Smooth muscle cell (in vitro differentiated cells): ENCODE measurements at regions not wholly inside any gene's neighbourhood (a gene's known extent, or its start where the extent isn't known, plus 50 kb on each side); places are given as distances from the start of the nearest gene placed in this dataset.
A peak's percentile ranks its signal among the peaks of the same experiment; 100 is the strongest.

Experiments
- DNase-seq: peaks from one replicate; lab custom pipeline; 2025; ENCODE audit not compliant: unreplicated experiment; lab: John Stamatoyannopoulos, UW
- H2AFZ ChIP-seq: fragments of 200-600 bp; sonication (generic); 2 replicates; pipeline ENCODE4 v1.6.0; 2016; ENCODE audit warnings: antibody characterized with exemption, low read depth, mild to moderate bottlenecking
- H3F3A ChIP-seq: fragments of 200-600 bp; sonication (generic); 2 replicates; pipeline ENCODE4 v1.6.0; 2017; ENCODE audit warnings: antibody characterized with exemption, low read depth
- H3K27ac ChIP-seq: fragments of 200-600 bp; sonication (generic); 2 replicates; pipeline ENCODE4 v1.5.1; 2016; ENCODE audit warnings: low read depth, mild to moderate bottlenecking
- H3K27me3 ChIP-seq: fragments of 200-600 bp; sonication (generic); 2 replicates; pipeline ENCODE4 v1.6.1; 2016; ENCODE audit warnings: low read depth, mild to moderate bottlenecking
- H3K36me3 ChIP-seq: fragments of 200-600 bp; sonication (generic); 2 replicates; pipeline ENCODE4 v1.5.1; 2016; ENCODE audit warnings: low read depth
- H3K4me1 ChIP-seq: fragments of 200-600 bp; sonication (generic); 2 replicates; pipeline ENCODE4 v1.5.1; 2016; ENCODE audit warnings: low read depth
- H3K4me2 ChIP-seq: fragments of 200-600 bp; sonication (generic); 2 replicates; pipeline ENCODE4 v1.6.0; 2016; ENCODE audit warnings: mild to moderate bottlenecking
- H3K4me3 ChIP-seq: fragments of 200-600 bp; sonication (generic); 2 replicates; pipeline ENCODE4 v1.5.1; 2016; ENCODE audit warnings: mild to moderate bottlenecking
- H3K79me2 ChIP-seq: fragments of 200-600 bp; sonication (generic); 2 replicates; pipeline ENCODE4 v1.6.0; 2016; ENCODE audit warnings: low read depth, mild to moderate bottlenecking
- H3K9ac ChIP-seq: fragments of 200-600 bp; sonication (generic); 2 replicates; pipeline ENCODE4 v1.6.0; 2016; ENCODE audit warnings: low read depth
- H3K9me3 ChIP-seq: fragments of 200-600 bp; sonication (generic); replicated peaks from 2 replicates; pipeline ENCODE4 v1.5.1; 2016; ENCODE audit warnings: low read depth
- H4K20me1 ChIP-seq: fragments of 200-600 bp; sonication (generic); 2 replicates; pipeline ENCODE4 v1.6.0; 2016; ENCODE audit warnings: low read depth
- CTCF ChIP-seq: fragments of 200-600 bp; sonication (generic); IDR thresholded peaks from 2 replicates; pipeline ENCODE4 v1.5.1; 2017; ENCODE audit warnings: borderline replicate concordance, mild to moderate bottlenecking, antibody characterized with exemption; ENCODE audit not compliant: insufficient read depth, poor library complexity, severe bottlenecking
- WGBS: methylation state at CpG from one replicate; pipeline ENCODE4 v1.1.7; 2016; ENCODE audit warnings: low lambda C conversion rate; 5-methylcytosine and 5-hydroxymethylcytosine counted together

GRCh38 chr4:138870737-138871554, 144.6 kb upstream of the NOCT start:
- H2AFZ ChIP-seq = no peak overlapping the region
- H4K20me1 ChIP-seq = no peaks in the 10 kb centered on the region
- H3K36me3 ChIP-seq = no peaks in the 10 kb centered on the region
- no peak overlapping the region for H3K27ac ChIP-seq
- H3K9me3 ChIP-seq = no peaks in the 10 kb centered on the region
- 3% methylated on average over 9 of the region's 9 CpGs for WGBS
- H3K4me1 ChIP-seq = peaks cover 4% of the 10 kb centered on the region
- no peaks in the 10 kb centered on the region for H3F3A ChIP-seq
- H3K27me3 ChIP-seq = peaks cover 4% of the 10 kb centered on the region
- peak; percentile 11 for DNase-seq
- no peaks in the 10 kb centered on the region for H3K79me2 ChIP-seq
- TF ChIP-seq CTCF = peak; percentile 84
- H3K4me2 ChIP-seq = peak overlapping the region; percentile 77
- H3K4me3 ChIP-seq = no peak overlapping the region
- no peak overlapping the region for H3K9ac ChIP-seq

- DNase-seq = no peak
- Histone ChIP-seq H3K79me2 (no peaks in the 10 kb centered on the region), H3K9me3 (no peaks in the 10 kb centered on the region), H3K4me3 (no peak overlapping the region), H3K27me3 (peaks cover 4% of the 10 kb centered on the region), H3F3A (no peaks in the 10 kb centered on the region), H3K4me2 (no peak overlapping the region), H2AFZ (no peak overlapping the region), H3K4me1 (peaks cover 4% of the 10 kb centered on the region), H3K27ac (no peak overlapping the region), H3K36me3 (no peaks in the 10 kb centered on the region), H4K20me1 (no peaks in the 10 kb centered on the region), H3K9ac (no peak overlapping the region)
- no peak for TF ChIP-seq CTCF
Measured at GRCh38 chr4:138869631-138870030, 145.9 kb upstream of the NOCT start.

- Histone ChIP-seq H3K4me2 (no peak overlapping the region), H2AFZ (no peak overlapping the region), H3K9me3 (no peaks in the 10 kb centered on the region), H3K79me2 (no peaks in the 10 kb centered on the region), H3F3A (no peaks in the 10 kb centered on the region), H3K27me3 (peaks cover 4% of the 10 kb centered on the region), H3K4me1 (peaks cover 4% of the 10 kb centered on the region), H3K36me3 (no peaks in the 10 kb centered on the region), H4K20me1 (no peaks in the 10 kb centered on the region), H3K27ac (no peak overlapping the region), H3K4me3 (no peak overlapping the region), H3K9ac (no peak overlapping the region)
- no peak for DNase-seq
- TF ChIP-seq CTCF = no peak
- WGBS = 46% methylated on average over 1 of the region's 1 CpG
Measured at GRCh38 chr4:138869165-138869564, 146.4 kb upstream of the NOCT start.

- no peaks in the 10 kb centered on the region for H3K36me3 ChIP-seq
- H4K20me1 ChIP-seq = no peaks in the 10 kb centered on the region
- H3K4me3 ChIP-seq = no peak overlapping the region
- WGBS = 77% methylated on average over 3 of the region's 3 CpGs
- H3K79me2 ChIP-seq = no peaks in the 10 kb centered on the region
- H3K27me3 ChIP-seq = peaks cover 4% of the 10 kb centered on the region
- H3K4me2 ChIP-seq = no peak overlapping the region
- no peak overlapping the region for H3K27ac ChIP-seq
- DNase-seq = no peak
- H2AFZ ChIP-seq = no peak overlapping the region
- H3F3A ChIP-seq = no peaks in the 10 kb centered on the region
- TF ChIP-seq CTCF = no peak
- H3K9me3 ChIP-seq = no peaks in the 10 kb centered on the region
- H3K4me1 ChIP-seq = peaks cover 4% of the 10 kb centered on the region
- H3K9ac ChIP-seq = no peak overlapping the region
Measured at GRCh38 chr4:138868562-138868961, 147.0 kb upstream of the NOCT start.
